ENCODE measurements at regions not wholly inside any gene's neighbourhood (a gene's known extent, or its start where the extent isn't known, plus 50 kb on each side); places are given as distances from the start of the nearest gene placed in this dataset.

- peaks cover 8% of the 10 kb centered on the region for H3K4me1 Mint-ChIP-seq
- no peaks in the 10 kb centered on the region; the same call in 1 of the 2 replicates for H3K36me3 Mint-ChIP-seq
- no peak overlapping the region for H3K27ac Mint-ChIP-seq
- CTCF ChIA-PET = interaction anchor here (2.1 kb wide), 1 partner anchor 35 kb away, joined by 6 read pairs; no protein-coding TSS in a partner anchor
- TF ChIP-seq CREM (CRISPR knock-in tag; IDR thresholded peaks at IDR 0.05) = no peak
- no peak for TF ChIP-seq ELF4 (CRISPR knock-in tag; IDR thresholded peaks at IDR 0.05; ENCODE audit: low read depth)
- no peak for TF ChIP-seq ZNF138 (CRISPR knock-in tag; conservative IDR thresholded peaks at IDR 0.05)
- no peak for TF ChIP-seq USF2 (CRISPR knock-in tag; IDR thresholded peaks at IDR 0.05)
- TF ChIP-seq OVOL2 (CRISPR knock-in tag; IDR thresholded peaks at IDR 0.05; ENCODE audit: borderline replicate concordance) = no peak
- no peak for TF ChIP-seq ZNF317 (CRISPR knock-in tag; IDR thresholded peaks at IDR 0.05; ENCODE audit: borderline replicate concordance, low read depth)
- no peak for TF ChIP-seq ZNF512 (CRISPR knock-in tag; IDR thresholded peaks at IDR 0.05; ENCODE audit: borderline replicate concordance)
- no peak for TF ChIP-seq E2F4 (CRISPR knock-in tag; IDR thresholded peaks at IDR 0.05; ENCODE audit: borderline replicate concordance, low read depth)
- POLR2A ChIA-PET = no interaction called here
- ATAC-seq (no peak), DNase-seq (ENCODE audit: low spot score) (no peak)
- H3K9me3 Mint-ChIP-seq = peaks cover 4% of the 10 kb centered on the region; the same call in 1 of the 2 replicates
- no peaks in the 10 kb centered on the region for H3K27me3 Mint-ChIP-seq (ENCODE audit: low read depth)
- H3K4me3 Mint-ChIP-seq = no peak overlapping the region
Observed at GRCh38 chr4:123528501-123529277, 132.1 kb downstream of the SPRY1 start.

GRCh38 chr4:123529278-123529568, 132.6 kb downstream of the SPRY1 start:
- Mint-ChIP-seq H3K4me3 (no peak overlapping the region), H3K36me3 (no peaks in the 10 kb centered on the region; the same call in 1 of the 2 replicates), H3K27me3 (ENCODE audit: low read depth) (no peaks in the 10 kb centered on the region), H3K27ac (no peak overlapping the region), H3K4me1 (peaks cover 8% of the 10 kb centered on the region), H3K9me3 (peaks cover 8% of the 10 kb centered on the region)
- ATAC-seq (no peak), DNase-seq (ENCODE audit: low spot score) (no peak)
- ChIA-PET POLR2A (no interaction called here), CTCF (interaction anchor here (2.1 kb wide), 1 partner anchor 35 kb away, joined by 6 read pairs; no protein-coding TSS in a partner anchor)
- no peak for TF ChIP-seq JAZF1 (CRISPR knock-in tag; IDR thresholded peaks at IDR 0.05)
- no peak for TF ChIP-seq ETV6 (CRISPR knock-in tag; IDR thresholded peaks at IDR 0.05)
- TF ChIP-seq TEAD4 (CRISPR knock-in tag; IDR thresholded peaks at IDR 0.05) = no peak
- TF ChIP-seq SOX15 (CRISPR knock-in tag; IDR thresholded peaks at IDR 0.05) = no peak
- TF ChIP-seq GTF2I (CRISPR knock-in tag; conservative IDR thresholded peaks at IDR 0.05) = no peak
- no peak for TF ChIP-seq KAT7 (CRISPR knock-in tag; IDR thresholded peaks at IDR 0.05; ENCODE audit: borderline replicate concordance)
- TF ChIP-seq MAX (CRISPR knock-in tag; IDR thresholded peaks at IDR 0.05) = no peak
- TF ChIP-seq ZNF232 (CRISPR knock-in tag; IDR thresholded peaks at IDR 0.05) = no peak
- no peak for TF ChIP-seq PRDM15 (CRISPR knock-in tag; IDR thresholded peaks at IDR 0.05)
- no peak for TF ChIP-seq TEAD1 (CRISPR knock-in tag; IDR thresholded peaks at IDR 0.05)
- no peak for TF ChIP-seq ZNF263 (CRISPR knock-in tag; IDR thresholded peaks at IDR 0.05; ENCODE audit: low read depth)
- no peak for TF ChIP-seq MLX (CRISPR knock-in tag; IDR thresholded peaks at IDR 0.05)
- no peak for TF ChIP-seq ZNF671 (CRISPR knock-in tag; IDR thresholded peaks at IDR 0.05)

All from WTC11 (cell line).